Sigmoid colon (tissue), 4 donors: ENCODE measurements at regions not wholly inside any gene's neighbourhood (a gene's known extent, or its start where the extent isn't known, plus 50 kb on each side); places are given as distances from the start of the nearest gene placed in this dataset.

ENCODE experiments used
- EP300 ChIP-seq, 4 donors: sonication (generic); formaldehyde crosslinking; IDR thresholded peaks; one replicate each; pipeline ENCODE4 v1.6.1; 2017; ENCODE audit warnings: antibody characterized with exemption in 4 of 4
- POLR2A ChIP-seq, 2 donors: fragments of 450-650 bp; IDR thresholded peaks; one replicate each; pipeline ENCODE4 v1.6.1; 2016; ENCODE audit warnings: antibody characterized with exemption in 2 of 2, mild to moderate bottlenecking in 2 of 2, moderate library complexity in 2 of 2
- POLR2AphosphoS5 ChIP-seq, 4 donors: sonication (generic); formaldehyde crosslinking; IDR thresholded peaks; one replicate each; pipeline ENCODE4 v1.6.1; 2017; ENCODE audit warnings: antibody characterized with exemption in 4 of 4
- TF ChIP-seq, protein P1 (sequence below), 4 experiments: fragments of 450-650 bp in 3 of 4; fragments of 200-600 bp in 1 of 4; IDR thresholded peaks; one replicate each; pipeline ENCODE4 v1.5.1; 2016 to 2019; ENCODE audit warnings: antibody characterized with exemption in 4 of 4, mild to moderate bottlenecking in 3 of 4, moderate library complexity in 2 of 4

DNA sequence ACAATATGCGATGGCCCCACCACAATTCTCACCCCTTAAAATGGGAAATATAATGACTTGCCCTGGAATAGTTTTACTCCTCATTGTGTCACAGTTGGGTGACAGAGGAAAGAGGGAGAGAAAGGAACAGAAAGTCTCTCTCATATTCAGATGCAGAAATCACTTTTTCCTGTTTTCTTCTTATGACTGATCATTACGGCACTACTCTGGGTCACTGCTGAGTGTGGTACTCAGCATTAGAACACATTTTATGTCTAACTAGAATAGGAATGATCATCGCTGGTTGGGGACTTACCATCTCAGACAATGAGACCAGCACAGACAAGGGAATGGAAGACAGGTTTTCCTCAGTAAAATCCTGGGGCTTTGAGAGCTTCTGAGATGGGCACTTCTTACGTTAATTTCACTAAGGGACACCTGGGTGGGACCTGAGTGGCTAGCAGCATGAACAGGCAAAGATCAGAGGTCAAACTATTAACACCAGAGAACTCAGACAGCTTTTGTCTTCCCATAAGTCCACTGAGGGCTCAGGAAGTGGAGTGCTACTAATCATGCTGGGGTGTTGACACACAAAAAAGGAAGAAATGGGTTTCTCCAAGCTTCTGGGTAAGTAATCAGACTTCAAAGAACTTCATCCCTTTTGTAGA, 54.9 kb upstream of the ARHGAP18 start:
- TF ChIP-seq, protein P1, sequence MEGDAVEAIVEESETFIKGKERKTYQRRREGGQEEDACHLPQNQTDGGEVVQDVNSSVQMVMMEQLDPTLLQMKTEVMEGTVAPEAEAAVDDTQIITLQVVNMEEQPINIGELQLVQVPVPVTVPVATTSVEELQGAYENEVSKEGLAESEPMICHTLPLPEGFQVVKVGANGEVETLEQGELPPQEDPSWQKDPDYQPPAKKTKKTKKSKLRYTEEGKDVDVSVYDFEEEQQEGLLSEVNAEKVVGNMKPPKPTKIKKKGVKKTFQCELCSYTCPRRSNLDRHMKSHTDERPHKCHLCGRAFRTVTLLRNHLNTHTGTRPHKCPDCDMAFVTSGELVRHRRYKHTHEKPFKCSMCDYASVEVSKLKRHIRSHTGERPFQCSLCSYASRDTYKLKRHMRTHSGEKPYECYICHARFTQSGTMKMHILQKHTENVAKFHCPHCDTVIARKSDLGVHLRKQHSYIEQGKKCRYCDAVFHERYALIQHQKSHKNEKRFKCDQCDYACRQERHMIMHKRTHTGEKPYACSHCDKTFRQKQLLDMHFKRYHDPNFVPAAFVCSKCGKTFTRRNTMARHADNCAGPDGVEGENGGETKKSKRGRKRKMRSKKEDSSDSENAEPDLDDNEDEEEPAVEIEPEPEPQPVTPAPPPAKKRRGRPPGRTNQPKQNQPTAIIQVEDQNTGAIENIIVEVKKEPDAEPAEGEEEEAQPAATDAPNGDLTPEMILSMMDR (IDR thresholded peaks at IDR 0.05), result no peak
- TF ChIP-seq POLR2AphosphoS5 (IDR thresholded peaks at IDR 0.05) (no peak), POLR2A (IDR thresholded peaks at IDR 0.05) (no peak), EP300 (IDR thresholded peaks at IDR 0.05) (no peak)
